PFSK-1 (cell line): ENCODE measurements at regions not wholly inside any gene's neighbourhood (a gene's known extent, or its start where the extent isn't known, plus 50 kb on each side); places are given as distances from the start of the nearest gene placed in this dataset.

Experiments
- POLR2AphosphoS5 ChIP-seq: IDR thresholded peaks from 2 replicates; pipeline ENCODE4 v1.6.1; 2012; ENCODE audit warnings: low read depth, mild to moderate bottlenecking, control low read depth, low read length, moderate library complexity
- REST ChIP-seq, 2 experiments: IDR thresholded peaks; 2 replicates each; pipeline versions ENCODE4 v1.6.1 to v1.8.0; 2011 to 2012; ENCODE audit warnings: low read depth in 2 of 2, low read length in 2 of 2, control low read depth in 1 of 2, inconsistent platforms in 1 of 2, mild to moderate bottlenecking in 1 of 2, moderate library complexity in 1 of 2; ENCODE audit not compliant: insufficient read depth in 1 of 2
- SIN3A ChIP-seq: IDR thresholded peaks from 2 replicates; pipeline ENCODE4 v1.6.1; 2012; ENCODE audit warnings: mild to moderate bottlenecking, low read length, moderate library complexity, borderline replicate concordance; ENCODE audit not compliant: insufficient read depth
- TAF1 ChIP-seq: IDR thresholded peaks from 2 replicates; pipeline ENCODE4 v1.6.1; 2012; ENCODE audit warnings: low read length, control low read depth, borderline replicate concordance; ENCODE audit not compliant: insufficient read depth

- TF ChIP-seq POLR2AphosphoS5, result no peak
- TF ChIP-seq SIN3A, result no peak
- TF ChIP-seq TAF1, result no peak
- no peak for TF ChIP-seq REST (IDR thresholded peaks at IDR 0.05; ENCODE audit: insufficient read depth in 1 of 2, low read depth in 2 of 2, low read length in 2 of 2)
Measured at GRCh38 chr16:13803974-13804373, 116.0 kb upstream of the ERCC4 start.
